ENCODE measurements at regions not wholly inside any gene's neighbourhood (a gene's known extent, or its start where the extent isn't known, plus 50 kb on each side); places are given as distances from the start of the nearest gene placed in this dataset.

GRCh38 chr2:51881673-51882072 is 849.7 kb upstream of the NRXN1 start:
- TF ChIP-seq CTCF (conservative IDR thresholded peaks at IDR 0.05) (no peak), EZH2 (IDR thresholded peaks at IDR 0.05; ENCODE audit: low read depth) (no peak)

Data from PC-9 (cell line).